ENCODE measurements at regions not wholly inside any gene's neighbourhood (a gene's known extent, or its start where the extent isn't known, plus 50 kb on each side); places are given as distances from the start of the nearest gene placed in this dataset.
"Not testable (repeated sequence)": the region's sequence is repeated elsewhere in the genome, so short reads cannot be mapped to it uniquely, and the experiment has no call there.

DNA sequence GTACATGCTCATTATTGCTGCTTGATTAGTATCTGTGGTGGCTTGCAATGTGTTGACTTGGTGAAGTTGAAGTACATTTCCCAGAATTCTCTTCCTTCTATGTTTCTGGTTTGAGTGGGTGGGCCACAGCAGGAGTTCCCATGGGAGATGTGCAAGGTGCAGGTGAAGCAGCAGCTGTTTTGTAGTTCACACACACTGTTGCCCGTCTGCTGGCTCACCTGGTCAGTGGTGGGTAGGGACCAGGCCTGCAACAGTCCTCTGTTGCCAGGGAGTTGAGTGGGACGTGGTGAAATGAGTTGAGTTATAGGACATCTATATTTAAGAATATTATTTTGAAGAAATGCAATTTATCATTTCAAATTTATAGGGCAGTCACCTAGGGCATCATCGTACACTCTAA is 417.4 kb downstream of the TMEM135 start:
- no peak for DNase-seq

DNA sequence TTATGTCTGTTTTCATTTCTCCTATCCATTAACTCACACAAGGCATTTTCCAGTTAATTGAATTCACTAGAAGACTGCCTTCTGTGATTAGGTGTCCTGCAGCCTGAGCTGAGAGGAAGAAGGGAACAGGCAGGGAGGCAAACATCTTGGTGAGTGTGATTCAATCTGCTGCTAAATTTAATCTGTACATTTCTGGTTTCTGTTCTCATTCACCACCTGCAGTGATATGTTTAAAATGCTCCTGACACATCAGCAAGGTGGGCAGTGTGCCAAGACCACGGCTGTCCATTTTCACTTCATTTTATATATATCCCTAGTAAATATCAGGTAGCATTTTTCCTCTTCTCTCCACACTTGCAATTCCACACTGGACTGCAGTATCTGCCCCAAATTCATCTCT is 416.5 kb downstream of the TMEM135 start:
- DNase-seq, result no peak

DNA sequence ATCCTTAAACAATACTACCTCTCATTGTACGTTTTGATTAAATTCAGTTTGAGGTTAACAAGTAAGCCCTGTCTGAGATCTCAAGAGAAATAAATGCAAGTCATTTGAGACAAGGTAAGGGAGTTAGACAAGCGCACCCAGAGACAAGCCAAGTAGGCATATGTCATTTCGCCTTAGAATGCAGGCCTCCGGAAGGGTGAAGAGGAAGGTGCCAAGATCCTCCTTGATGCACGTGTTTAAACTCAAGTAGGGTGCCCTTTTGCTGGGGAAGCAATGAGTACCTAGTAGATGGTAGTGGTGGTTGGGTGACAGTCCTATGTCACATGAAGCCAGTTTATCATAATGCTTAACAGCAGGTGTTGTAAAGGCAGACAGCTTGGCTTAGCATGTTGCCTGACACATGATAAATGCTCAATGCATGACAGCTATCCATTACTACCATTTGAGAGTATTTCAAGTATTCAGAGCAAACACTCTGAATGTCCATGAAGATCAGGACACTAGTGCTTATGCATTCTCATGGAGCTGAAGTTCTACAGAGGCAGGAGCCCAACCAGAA is 415.9 kb downstream of the TMEM135 start:
- DNase-seq, result no peak

DNA sequence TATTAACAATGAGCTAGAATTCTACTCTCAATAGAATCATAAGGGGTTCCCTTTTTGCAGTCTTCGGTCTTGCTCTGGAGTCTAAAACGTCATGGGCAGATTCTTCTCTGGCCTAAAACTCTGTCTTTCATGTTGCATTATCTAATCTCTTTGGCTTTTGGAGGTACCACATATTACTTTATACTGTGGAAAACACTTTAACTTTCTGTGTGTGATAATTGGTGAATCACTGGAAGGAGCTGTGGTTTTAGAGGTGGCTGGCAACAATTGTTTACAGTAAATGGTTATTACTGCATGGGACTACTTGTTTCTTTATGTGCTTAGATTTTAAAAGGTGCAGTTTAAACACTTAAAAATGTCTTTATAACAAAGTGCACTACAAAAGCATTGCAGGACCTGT is 414.3 kb downstream of the TMEM135 start:
- not testable (repeated sequence) for DNase-seq

DNA sequence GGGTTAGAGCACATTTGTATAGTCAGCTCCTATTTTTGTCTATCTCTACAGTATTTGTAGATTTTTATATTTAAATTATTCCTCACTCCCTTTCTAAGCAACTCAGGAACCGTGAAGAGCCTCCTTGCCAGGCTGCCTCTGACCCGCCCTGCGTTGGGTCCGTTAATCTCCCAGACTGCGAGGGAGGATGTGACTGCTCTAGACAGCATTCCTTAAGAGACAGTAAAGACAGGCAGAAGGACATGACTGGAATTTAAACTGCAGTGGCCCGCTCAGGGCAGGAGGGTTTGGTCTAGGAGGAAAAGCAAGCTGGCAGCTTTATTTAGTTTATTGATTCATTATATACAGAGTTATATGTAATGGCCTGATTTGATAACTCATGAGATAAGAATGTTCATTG is 413.7 kb downstream of the TMEM135 start:
- DNase-seq, result no peak

- DNase-seq, result no peak
Measured at GRCh38 chr11:87447606-87448005, 409.9 kb downstream of the TMEM135 start.

DNA sequence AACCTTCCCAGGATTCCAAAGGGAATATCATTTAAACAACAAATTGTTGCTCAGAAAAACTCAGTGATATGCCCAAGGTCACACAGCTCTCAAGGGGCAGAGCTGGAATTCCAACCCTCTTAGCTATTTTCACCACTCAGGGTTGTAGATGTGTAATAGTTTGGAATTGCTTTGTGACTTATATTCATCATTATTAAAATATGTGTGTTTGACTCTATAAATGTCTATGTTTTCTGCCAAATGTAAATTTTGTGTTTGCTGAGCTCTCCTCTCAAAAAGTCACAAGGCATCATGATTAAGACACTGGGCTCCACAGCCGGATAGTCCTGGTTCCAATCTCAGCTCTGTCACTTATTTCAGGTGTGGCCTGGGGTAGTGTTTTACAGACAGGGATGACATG is 407.3 kb downstream of the TMEM135 start:
- no peak for DNase-seq

- DNase-seq, result no peak
Measured at GRCh38 chr11:87443707-87444106, 406.0 kb downstream of the TMEM135 start.

DNA sequence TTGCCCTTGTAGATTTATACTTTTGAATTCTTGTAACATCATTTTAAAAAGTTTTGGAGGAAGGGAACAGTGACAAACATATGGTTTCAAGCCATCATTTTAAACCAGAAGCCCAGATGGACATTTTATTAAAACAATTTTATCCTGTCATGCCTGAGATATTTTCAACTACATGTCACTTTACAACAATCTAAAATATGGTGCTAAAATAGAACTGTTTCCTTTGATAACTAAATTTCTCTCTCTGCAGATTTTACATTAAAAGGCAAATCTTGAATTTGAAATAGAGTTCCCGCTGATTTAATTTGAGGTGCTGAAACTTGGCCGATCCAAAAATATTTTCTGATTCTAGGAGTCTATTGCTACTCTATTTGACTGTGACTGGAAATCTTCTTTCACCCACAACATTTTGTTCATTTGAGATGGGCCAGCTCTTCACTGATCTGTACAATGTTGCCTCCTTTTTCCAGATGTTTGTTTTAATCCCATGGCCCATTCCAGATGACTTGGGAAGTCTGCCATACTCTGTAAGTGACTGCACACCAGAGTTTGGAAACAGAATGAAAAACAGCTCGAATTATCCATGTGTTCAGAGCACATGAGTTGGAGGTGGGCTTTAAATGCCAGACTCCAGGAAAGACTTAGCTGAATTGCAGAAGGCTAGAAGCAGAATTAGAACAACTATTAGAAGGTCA is 402.5 kb downstream of the TMEM135 start:
- no peak for DNase-seq

DNA sequence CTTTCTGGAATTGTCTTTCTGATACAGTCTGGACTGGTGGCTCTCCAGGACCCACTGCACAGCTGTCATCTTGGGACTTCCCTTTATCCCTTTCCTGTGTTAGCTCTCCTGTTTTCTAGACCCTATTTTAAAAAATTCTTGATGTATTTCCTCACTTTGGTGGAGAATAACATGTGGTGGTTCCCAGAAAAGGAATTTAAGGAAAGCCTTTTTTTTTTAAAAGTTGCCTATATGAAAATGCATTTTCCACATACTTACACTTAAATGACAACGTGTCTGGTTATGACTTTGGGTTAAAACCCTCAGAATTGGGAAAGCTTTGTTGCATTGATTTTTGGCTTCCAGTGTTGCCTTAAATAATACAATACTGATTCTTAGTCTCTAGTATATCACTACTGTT is 400.7 kb downstream of the TMEM135 start:
- no peak for DNase-seq

DNA sequence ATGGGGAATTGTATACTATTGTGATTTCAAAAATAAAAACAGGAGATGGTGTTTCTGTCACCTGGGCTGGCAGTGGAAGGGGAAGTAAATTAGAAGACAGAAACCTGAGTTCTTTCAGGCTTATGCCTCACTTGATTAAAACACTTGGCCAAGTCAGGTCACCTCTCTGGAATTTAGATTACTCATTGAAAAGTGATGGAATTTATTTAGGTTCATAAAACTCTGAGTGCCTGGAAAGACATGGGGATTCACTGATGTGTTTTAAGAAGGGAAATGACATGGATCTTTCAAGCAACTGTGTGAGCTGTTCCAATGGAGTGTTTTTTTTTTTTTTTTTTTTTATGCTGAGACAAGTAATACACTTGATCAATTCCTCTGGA is 400.1 kb downstream of the TMEM135 start:
- no peak for DNase-seq

DNA sequence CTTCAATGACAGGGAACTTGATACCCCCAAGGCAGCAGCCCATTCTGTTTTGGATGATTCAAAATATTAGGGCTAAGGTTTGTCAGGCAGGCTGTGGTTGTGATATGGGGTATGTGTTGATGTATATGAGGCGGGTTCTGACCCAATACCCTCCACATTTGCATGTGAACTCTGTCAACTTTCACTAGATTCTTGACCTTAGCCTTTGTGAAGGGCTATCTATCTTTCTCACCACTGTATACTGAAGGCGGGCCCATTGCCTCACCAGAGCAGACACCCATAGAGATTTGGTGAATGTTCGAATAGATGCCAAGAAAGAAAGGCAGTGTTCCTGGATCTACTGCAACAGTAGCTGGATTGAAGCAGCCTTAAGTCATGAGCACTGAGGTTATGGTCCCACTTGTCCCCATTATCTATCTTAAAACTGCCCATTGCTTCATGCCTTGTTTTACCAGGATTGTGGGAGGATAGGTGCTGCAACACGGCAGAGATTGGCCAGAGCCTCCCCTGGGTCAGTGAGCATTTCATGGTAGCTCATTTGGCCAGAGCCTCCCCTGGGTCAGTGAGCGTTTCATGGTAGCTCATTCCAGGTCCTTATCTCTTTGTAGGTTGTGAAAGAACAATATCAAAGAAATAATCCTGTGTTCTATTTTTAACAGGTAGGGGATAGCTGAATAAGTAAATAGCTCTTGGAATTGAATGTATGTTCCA is 399.6 kb downstream of the TMEM135 start:
- DNase-seq, result no peak

DNA sequence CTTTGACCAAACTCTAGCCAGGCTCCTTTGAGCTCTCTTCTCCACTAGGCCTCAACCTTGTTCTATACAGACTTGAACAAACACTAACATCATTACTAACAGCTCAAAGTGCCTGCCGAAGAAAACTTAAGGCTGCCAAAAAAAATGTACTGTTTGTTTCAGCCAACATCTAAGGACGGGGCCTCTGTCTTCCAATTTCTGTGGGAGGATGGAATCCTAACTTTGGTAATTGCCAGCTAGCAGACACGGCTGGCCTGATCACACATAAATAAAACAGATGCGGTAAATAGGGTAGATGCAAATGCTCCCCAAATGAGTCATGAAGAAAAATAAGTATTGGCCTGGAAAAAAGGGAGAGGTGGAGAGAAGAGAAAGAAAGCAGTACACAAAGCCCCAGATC is 394.3 kb downstream of the TMEM135 start:
- DNase-seq, result no peak

- no peak for DNase-seq
Measured at GRCh38 chr11:87431392-87431791, 393.7 kb downstream of the TMEM135 start.

GRCh38 chr11:87430821-87431220 is 393.1 kb downstream of the TMEM135 start:
- no peak for DNase-seq

DNA sequence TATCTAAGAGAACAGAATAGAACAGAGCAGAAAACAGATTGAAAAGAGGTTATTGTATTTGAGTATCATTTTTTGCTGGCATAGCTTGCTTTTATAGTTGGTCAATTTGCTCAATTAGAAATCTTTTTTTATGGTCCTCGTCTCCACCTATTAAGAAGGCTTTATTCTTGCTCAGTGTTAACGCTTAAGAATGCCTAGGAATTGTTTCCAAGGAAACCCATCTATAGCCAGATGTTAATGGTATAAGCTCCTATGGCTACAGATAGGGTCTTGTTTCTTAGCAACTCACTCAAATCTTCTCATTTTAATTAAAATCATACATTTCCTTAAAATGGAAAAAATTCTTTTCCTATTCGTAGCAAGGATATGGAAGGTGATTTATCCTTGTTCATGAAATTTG is 392.3 kb downstream of the TMEM135 start:
- DNase-seq, result no peak

DNA sequence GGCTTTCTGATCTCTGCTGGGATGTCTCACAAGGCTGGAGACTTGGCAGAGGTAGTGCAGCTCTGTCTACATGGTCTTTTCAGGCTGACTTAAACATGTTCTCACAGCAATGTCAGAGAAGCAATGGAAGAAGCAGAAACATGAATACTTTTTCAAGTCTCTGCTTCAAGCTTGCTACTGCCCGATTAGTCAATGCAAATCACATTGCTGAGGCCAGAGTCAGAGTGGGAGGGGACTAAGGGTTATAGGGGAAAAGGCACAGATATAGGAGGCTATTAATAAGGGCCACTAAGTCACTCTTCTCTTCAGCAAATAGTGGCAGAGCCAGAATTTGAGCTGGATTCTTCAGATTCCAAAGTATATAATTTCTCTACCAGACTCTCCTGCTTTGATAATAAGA is 390.5 kb downstream of the TMEM135 start:
- no peak for DNase-seq

DNA sequence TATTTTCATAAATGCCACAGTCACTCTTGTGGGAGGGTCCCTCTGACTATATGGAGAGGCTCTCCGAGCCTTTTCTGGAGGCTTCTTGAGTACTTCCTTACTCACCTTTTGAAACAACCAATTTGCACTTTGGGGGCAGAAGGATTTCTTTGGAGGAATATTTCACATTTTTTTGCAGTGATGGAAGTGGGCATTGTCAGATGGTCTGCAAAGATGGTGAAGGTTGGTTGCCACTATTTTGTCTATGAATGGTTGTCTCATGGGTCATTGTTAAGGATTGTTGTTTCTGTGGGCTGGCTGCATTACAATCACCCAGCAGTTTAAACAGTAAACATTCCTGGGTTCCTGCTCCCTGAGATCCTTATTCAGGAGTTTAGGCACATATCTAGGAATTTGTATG is 388.2 kb downstream of the TMEM135 start:
- no peak for DNase-seq

DNA sequence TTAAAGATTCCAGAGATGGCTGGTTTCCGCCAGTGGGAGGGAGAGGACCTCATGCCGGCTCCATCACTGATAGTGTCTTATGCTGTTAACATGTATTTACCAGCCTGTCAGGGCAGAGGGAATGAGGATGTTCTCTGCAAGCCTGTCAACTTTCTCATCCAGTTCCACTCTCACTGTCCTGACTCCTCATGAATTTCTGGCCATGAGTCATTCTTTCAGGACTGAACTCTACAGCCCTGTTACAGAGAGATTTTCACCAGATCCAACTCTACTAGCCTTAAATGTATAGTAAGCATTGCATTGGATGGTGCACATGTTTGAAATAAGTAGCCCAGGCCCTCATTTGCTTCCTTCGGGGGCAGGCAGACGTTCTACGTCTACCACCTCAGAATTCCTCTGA is 387.7 kb downstream of the TMEM135 start:
- DNase-seq, result no peak

- DNase-seq, result no peak
Measured at GRCh38 chr11:87423161-87423560, 385.4 kb downstream of the TMEM135 start.

GRCh38 chr11:87422566-87422965 is 384.8 kb downstream of the TMEM135 start:
- DNase-seq, result no peak

DNA sequence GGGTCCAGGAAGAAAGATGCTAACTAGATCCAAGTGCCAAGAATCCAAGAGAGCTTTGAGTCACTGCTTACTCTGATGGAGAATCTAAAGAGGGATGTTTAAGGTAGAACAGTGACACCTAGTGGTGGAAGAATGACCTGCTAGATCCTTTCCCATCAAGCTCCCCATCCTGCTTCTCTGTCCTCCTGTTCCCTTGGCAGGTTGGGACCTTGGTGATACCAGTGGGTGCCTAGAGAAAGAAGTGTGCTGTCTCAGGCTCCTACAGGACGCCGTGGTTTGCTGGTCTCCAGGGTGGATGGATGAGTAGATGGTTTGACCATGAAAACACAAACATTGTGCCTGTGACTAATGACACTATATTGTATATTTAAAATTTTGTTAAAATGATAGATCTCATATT is 383.7 kb downstream of the TMEM135 start:
- DNase-seq, result peak in 1 of 2 donors; percentile 62

GRCh38 chr11:87417951-87418350 is 380.2 kb downstream of the TMEM135 start:
- DNase-seq, result no peak

DNA sequence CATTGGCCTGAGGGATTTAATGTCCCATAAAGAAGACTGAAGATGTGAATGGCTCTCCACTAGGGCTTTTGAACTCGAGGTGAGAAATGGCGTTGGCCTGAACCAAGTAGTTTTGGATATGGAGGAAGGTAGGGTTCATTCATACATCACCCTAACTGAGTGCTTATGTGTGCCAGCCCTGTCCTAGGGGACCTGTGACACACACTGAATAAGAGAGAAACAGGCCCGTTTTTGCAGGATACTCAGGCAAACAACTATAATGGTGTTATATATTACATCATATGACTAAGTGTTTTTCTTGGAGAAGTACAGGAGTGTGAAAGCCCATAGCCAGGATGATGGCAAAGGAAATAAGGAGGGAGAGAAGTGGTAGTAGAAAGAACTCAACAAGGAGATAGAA is 368.1 kb downstream of the TMEM135 start:
- DNase-seq, result no peak

DNA sequence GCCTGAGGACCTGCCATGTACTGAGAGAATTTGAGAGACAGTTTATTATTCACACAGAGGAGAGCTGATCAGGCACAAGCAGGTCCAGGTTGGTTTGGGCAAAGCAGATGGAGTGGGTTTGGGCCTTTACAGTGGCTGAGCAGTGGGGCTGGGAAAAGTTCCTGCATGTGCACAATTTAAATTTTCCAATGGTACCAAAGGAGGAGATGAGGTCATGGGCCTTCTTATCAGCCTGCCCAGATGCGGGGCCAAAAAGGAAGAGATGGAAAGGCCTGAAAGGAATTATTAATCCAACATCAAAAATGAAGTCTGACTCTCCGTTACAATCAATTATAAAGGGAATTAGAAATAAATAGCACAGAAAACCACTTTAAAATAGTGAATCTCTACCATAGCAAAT is 367.6 kb downstream of the TMEM135 start:
- no peak for DNase-seq
